C4-2B (cell line): ENCODE measurements at regions not wholly inside any gene's neighbourhood (a gene's known extent, or its start where the extent isn't known, plus 50 kb on each side); places are given as distances from the start of the nearest gene placed in this dataset.

Experiments
- ZFX ChIP-seq: fragments of 450-650 bp; IDR thresholded peaks from 2 replicates; pipeline ENCODE4 v1.6.1; 2017
- TF ChIP-seq, protein P1 (sequence below): fragments of 450-650 bp; conservative IDR thresholded peaks from 2 replicates; pipeline ENCODE4 v1.5.1; 2017; ENCODE audit warnings: mild to moderate bottlenecking

DNA sequence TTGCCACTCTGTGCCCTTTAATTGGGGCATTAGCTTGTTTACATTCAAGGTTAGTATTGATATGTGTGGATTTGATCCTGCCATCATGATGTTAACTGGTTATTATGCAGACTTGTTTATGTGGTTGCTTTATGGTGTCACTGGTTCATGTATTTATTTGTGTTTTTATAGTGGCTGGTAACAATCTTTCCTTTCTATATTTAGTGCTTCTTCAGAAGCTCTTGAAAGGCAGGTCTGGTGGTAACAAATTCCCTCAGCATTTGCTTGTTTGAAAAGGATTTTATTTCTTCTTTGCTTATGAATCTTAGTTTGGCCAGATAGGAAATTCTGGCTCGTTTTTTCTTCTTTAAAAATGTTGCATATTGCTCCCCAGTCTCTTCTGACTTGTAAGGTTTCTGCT lies 215.4 kb downstream of the ZC3H11B start:
- TF ChIP-seq, protein P1, sequence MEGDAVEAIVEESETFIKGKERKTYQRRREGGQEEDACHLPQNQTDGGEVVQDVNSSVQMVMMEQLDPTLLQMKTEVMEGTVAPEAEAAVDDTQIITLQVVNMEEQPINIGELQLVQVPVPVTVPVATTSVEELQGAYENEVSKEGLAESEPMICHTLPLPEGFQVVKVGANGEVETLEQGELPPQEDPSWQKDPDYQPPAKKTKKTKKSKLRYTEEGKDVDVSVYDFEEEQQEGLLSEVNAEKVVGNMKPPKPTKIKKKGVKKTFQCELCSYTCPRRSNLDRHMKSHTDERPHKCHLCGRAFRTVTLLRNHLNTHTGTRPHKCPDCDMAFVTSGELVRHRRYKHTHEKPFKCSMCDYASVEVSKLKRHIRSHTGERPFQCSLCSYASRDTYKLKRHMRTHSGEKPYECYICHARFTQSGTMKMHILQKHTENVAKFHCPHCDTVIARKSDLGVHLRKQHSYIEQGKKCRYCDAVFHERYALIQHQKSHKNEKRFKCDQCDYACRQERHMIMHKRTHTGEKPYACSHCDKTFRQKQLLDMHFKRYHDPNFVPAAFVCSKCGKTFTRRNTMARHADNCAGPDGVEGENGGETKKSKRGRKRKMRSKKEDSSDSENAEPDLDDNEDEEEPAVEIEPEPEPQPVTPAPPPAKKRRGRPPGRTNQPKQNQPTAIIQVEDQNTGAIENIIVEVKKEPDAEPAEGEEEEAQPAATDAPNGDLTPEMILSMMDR: no peak
- no peak for TF ChIP-seq ZFX
